ENCODE measurements at regions not wholly inside any gene's neighbourhood (a gene's known extent, or its start where the extent isn't known, plus 50 kb on each side); places are given as distances from the start of the nearest gene placed in this dataset.

DNA sequence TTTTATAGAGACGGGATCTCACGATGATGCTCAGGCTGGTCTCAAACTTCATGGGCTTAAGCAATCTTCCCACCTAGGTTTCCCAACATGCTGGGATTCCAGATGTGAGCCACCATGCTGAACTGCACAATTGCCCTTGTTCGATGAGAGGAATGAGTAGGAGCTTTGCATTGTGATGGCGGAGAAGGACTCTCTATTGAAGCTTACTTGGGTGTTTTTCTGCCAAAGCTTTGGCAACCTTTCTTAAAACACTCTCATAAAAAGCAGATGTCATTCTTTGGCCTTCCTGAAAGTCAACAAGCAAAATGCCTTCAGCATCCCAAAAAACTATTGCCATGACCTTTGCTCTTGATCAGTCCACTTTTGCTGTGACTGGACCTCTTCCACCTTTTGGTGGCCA is 904.8 kb upstream of the TMEM132C start:
- Histone ChIP-seq H3K27me3 (ENCODE audit: insufficient read depth) (no peaks in the 10 kb centered on the region), H3K36me3 (ENCODE audit: insufficient read depth) (no peaks in the 10 kb centered on the region; the same call in 1 of the 2 replicates), H2AFZ (no peak overlapping the region), H3K4me3 (no peak overlapping the region), H4K20me1 (replicated peaks; ENCODE audit: insufficient read depth) (no peaks in the 10 kb centered on the region), H3K9me2 (ENCODE audit: insufficient read depth) (no peaks in the 10 kb centered on the region), H3K4me2 (no peak overlapping the region), H3K79me2 (replicated peaks; ENCODE audit: insufficient read depth) (no peaks in the 10 kb centered on the region), H3K27ac (ENCODE audit: low read depth) (no peak overlapping the region), H3F3A (replicated peaks; ENCODE audit: low read depth) (no peaks in the 10 kb centered on the region), H3K4me1 (ENCODE audit: insufficient read depth) (no peaks in the 10 kb centered on the region)
- DNase-seq (ENCODE audit: low spot score): no peak
- TF ChIP-seq CTCF (conservative IDR thresholded peaks at IDR 0.05; ENCODE audit: low read depth in 2 of 2) (no peak), EZH2 (IDR thresholded peaks at IDR 0.05; ENCODE audit: low read depth, unreplicated experiment) (no peak), POLR2AphosphoS5 (IDR thresholded peaks at IDR 0.05; ENCODE audit: low read depth) (no peak), JUNB (IDR thresholded peaks at IDR 0.05; ENCODE audit: unreplicated experiment) (no peak), EZH2phosphoT487 (IDR thresholded peaks at IDR 0.05; ENCODE audit: unreplicated experiment) (no peak), NANOG (IDR thresholded peaks at IDR 0.05; ENCODE audit: borderline replicate concordance) (no peak), ZNF462 (CRISPR knock-in tag; IDR thresholded peaks at IDR 0.05) (no peak), CREB1 (CRISPR knock-in tag; IDR thresholded peaks at IDR 0.05; ENCODE audit: low read depth) (no peak), ETS1 (IDR thresholded peaks at IDR 0.05) (no peak), ZNF114 (CRISPR knock-in tag; IDR thresholded peaks at IDR 0.05) (no peak), ZNF331 (CRISPR knock-in tag; IDR thresholded peaks at IDR 0.05; ENCODE audit: low read depth) (no peak), STAT1 (IDR thresholded peaks at IDR 0.05; ENCODE audit: unreplicated experiment) (no peak)
- TF ChIP-seq, protein P1, sequence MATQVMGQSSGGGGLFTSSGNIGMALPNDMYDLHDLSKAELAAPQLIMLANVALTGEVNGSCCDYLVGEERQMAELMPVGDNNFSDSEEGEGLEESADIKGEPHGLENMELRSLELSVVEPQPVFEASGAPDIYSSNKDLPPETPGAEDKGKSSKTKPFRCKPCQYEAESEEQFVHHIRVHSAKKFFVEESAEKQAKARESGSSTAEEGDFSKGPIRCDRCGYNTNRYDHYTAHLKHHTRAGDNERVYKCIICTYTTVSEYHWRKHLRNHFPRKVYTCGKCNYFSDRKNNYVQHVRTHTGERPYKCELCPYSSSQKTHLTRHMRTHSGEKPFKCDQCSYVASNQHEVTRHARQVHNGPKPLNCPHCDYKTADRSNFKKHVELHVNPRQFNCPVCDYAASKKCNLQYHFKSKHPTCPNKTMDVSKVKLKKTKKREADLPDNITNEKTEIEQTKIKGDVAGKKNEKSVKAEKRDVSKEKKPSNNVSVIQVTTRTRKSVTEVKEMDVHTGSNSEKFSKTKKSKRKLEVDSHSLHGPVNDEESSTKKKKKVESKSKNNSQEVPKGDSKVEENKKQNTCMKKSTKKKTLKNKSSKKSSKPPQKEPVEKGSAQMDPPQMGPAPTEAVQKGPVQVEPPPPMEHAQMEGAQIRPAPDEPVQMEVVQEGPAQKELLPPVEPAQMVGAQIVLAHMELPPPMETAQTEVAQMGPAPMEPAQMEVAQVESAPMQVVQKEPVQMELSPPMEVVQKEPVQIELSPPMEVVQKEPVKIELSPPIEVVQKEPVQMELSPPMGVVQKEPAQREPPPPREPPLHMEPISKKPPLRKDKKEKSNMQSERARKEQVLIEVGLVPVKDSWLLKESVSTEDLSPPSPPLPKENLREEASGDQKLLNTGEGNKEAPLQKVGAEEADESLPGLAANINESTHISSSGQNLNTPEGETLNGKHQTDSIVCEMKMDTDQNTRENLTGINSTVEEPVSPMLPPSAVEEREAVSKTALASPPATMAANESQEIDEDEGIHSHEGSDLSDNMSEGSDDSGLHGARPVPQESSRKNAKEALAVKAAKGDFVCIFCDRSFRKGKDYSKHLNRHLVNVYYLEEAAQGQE (IDR thresholded peaks at IDR 0.05; ENCODE audit: unreplicated experiment): no peak
- Mint-ChIP-seq H3K27me3 (ENCODE audit: insufficient read depth, low read depth, poor library complexity) (no peaks in the 10 kb centered on the region), H3K36me3 (ENCODE audit: low read depth) (peaks cover 25% of the 10 kb centered on the region), H3K4me3 (no peak overlapping the region), H3K27ac (no peak overlapping the region), H3K9me3 (peaks cover 94% of the 10 kb centered on the region), H3K4me1 (no peaks in the 10 kb centered on the region)
- ATAC-seq: no peak
